ENCODE measurements at regions not wholly inside any gene's neighbourhood (a gene's known extent, or its start where the extent isn't known, plus 50 kb on each side); places are given as distances from the start of the nearest gene placed in this dataset.
"Not testable (repeated sequence)": the region's sequence is repeated elsewhere in the genome, so short reads cannot be mapped to it uniquely, and the experiment has no call there.

- DNase-seq = no peak
These were observed 248.7 kb upstream of the C2CD4B start for GRCh38 chr15:62413786-62414185.

- no peak for DNase-seq
These were observed 250.4 kb upstream of the C2CD4B start for GRCh38 chr15:62415498-62415897.

- no peak for DNase-seq
These were observed 251.4 kb upstream of the C2CD4B start for GRCh38 chr15:62416526-62416925.

- no peak for DNase-seq
These were observed 252.4 kb upstream of the C2CD4B start for GRCh38 chr15:62417439-62417838.

- not testable (repeated sequence) for DNase-seq
These were observed 253.4 kb upstream of the C2CD4B start for GRCh38 chr15:62418496-62418895.

GRCh38 chr15:62419192-62419591 is 254.1 kb upstream of the C2CD4B start:
- no peak for DNase-seq

- not testable (repeated sequence) for DNase-seq
These were observed 255.3 kb upstream of the C2CD4B start for GRCh38 chr15:62420371-62420770.

GRCh38 chr15:62421289-62421688 is 256.2 kb upstream of the C2CD4B start:
- DNase-seq = no peak

GRCh38 chr15:62426387-62426956 is 261.4 kb upstream of the C2CD4B start:
- no peak for DNase-seq

GRCh38 chr15:62428259-62428658 is 263.2 kb upstream of the C2CD4B start:
- DNase-seq = no peak

GRCh38 chr15:62428851-62429598 is 263.9 kb upstream of the C2CD4B start:
- DNase-seq = no peak

GRCh38 chr15:62430056-62430455 is 265.0 kb upstream of the C2CD4B start:
- DNase-seq = no peak

GRCh38 chr15:62430552-62430951 is 265.5 kb upstream of the C2CD4B start:
- DNase-seq = no peak

- DNase-seq = no peak
These were observed 266.1 kb upstream of the C2CD4B start for GRCh38 chr15:62431008-62431797.

- no peak for DNase-seq
These were observed 266.7 kb upstream of the C2CD4B start for GRCh38 chr15:62431817-62432216.

GRCh38 chr15:62432702-62433398 is 267.8 kb upstream of the C2CD4B start:
- DNase-seq = no peak

- no peak for DNase-seq
These were observed 271.1 kb upstream of the C2CD4B start for GRCh38 chr15:62436235-62436634.

- DNase-seq = no peak
These were observed 272.7 kb upstream of the C2CD4B start for GRCh38 chr15:62437753-62438152.

- DNase-seq = no peak
These were observed 274.5 kb upstream of the C2CD4B start for GRCh38 chr15:62439543-62440016.

GRCh38 chr15:62440362-62441105 is 275.4 kb upstream of the C2CD4B start:
- DNase-seq = no peak

GRCh38 chr15:62444104-62445022 is 279.3 kb upstream of the C2CD4B start:
- DNase-seq = no peak

All from NCI-H510A treated with DMSO at 0.1 percent for 48 hours (cell line).